Activated CD4-positive, alpha-beta T cell treated with anti-CD3 and anti-CD28 coated beads, Interleukin-2, amount 10 ng/mL, durations not matched to agents 7 days and 5 days (primary cell): ENCODE measurements at regions not wholly inside any gene's neighbourhood (a gene's known extent, or its start where the extent isn't known, plus 50 kb on each side); places are given as distances from the start of the nearest gene placed in this dataset.
"Not testable (repeated sequence)": the region's sequence is repeated elsewhere in the genome, so short reads cannot be mapped to it uniquely, and the experiment has no call there.

Experiments used
- CTCF ChIA-PET: fragments of 350-600 bp; sonication (Branson Sonifier 250); formaldehyde crosslinking; loops from one replicate; lab custom pipeline; 2021; ENCODE audit warnings: antibody characterized with exemption; lab: Charles Lee
- POLR2A ChIA-PET: fragments of 350-600 bp; sonication (Branson Sonifier 250); formaldehyde crosslinking; loops from one replicate; lab custom pipeline; 2021; ENCODE audit warnings: antibody characterized with exemption; lab: Charles Lee
- DNase-seq: peaks from one replicate; pipeline ENCODE4 v3.0.0-alpha.2; 2020
- H3K27ac Mint-ChIP-seq: one replicate; pipeline ENCODE4 v1.8.0; 2021; ENCODE audit warnings: mild to moderate bottlenecking, moderate library complexity, mixed read lengths
- H3K27me3 Mint-ChIP-seq: one replicate; pipeline ENCODE4 v1.8.0; 2021; ENCODE audit warnings: mixed read lengths
- H3K36me3 Mint-ChIP-seq: one replicate; pipeline ENCODE4 v1.8.0; 2021; ENCODE audit warnings: low read depth, mixed read lengths
- H3K4me1 Mint-ChIP-seq: one replicate; pipeline ENCODE4 v1.8.0; 2021; ENCODE audit warnings: mixed read lengths
- H3K4me3 Mint-ChIP-seq: one replicate; pipeline ENCODE4 v1.8.0; 2021; ENCODE audit warnings: mild to moderate bottlenecking, moderate library complexity, mixed read lengths
- H3K9me3 Mint-ChIP-seq: one replicate; pipeline ENCODE4 v1.8.0; 2021; ENCODE audit warnings: mixed read lengths

GRCh38 chr16:21487956-21488355 is 111.4 kb upstream of the METTL9 start:
- CTCF ChIA-PET, H3K4me3 Mint-ChIP-seq, POLR2A ChIA-PET: not testable (repeated sequence)

GRCh38 chr16:21499046-21499445 is 100.3 kb upstream of the METTL9 start:
- H3K9me3 Mint-ChIP-seq, H3K4me3 Mint-ChIP-seq, POLR2A ChIA-PET, DNase-seq, CTCF ChIA-PET, H3K36me3 Mint-ChIP-seq, H3K27me3 Mint-ChIP-seq, H3K27ac Mint-ChIP-seq: not testable (repeated sequence)
- H3K4me1 Mint-ChIP-seq: peaks cover 11% of the 10 kb centered on the region

More at GRCh38 chr16:21487956-21488355, 111.4 kb upstream of the METTL9 start:
- not testable (repeated sequence) for DNase-seq, H3K9me3 Mint-ChIP-seq, H3K36me3 Mint-ChIP-seq, H3K4me1 Mint-ChIP-seq, H3K27ac Mint-ChIP-seq, H3K27me3 Mint-ChIP-seq

- H3K27me3 Mint-ChIP-seq, H3K36me3 Mint-ChIP-seq, POLR2A ChIA-PET, H3K9me3 Mint-ChIP-seq: not testable (repeated sequence)
- Mint-ChIP-seq H3K27ac (peak overlapping the region; percentile 95), H3K4me3 (peak overlapping the region; percentile 86), H3K4me1 (peaks cover 16% of the 10 kb centered on the region)
- CTCF ChIA-PET: interaction anchor here (0.6 kb wide), 1 partner anchor 1163 kb away, joined by 3 read pairs; no protein-coding TSS in a partner anchor
- peak; percentile 79 for DNase-seq
Measured at GRCh38 chr16:21501223-21501868, 98.0 kb upstream of the METTL9 start.

GRCh38 chr16:21501869-21502667 is 97.3 kb upstream of the METTL9 start:
- peak overlapping the region; percentile 95 for H3K27ac Mint-ChIP-seq
- H3K4me3 Mint-ChIP-seq: peak overlapping the region; percentile 86
- CTCF ChIA-PET: interaction anchor here (0.6 kb wide), 1 partner anchor 1163 kb away, joined by 3 read pairs; no protein-coding TSS in a partner anchor
- peaks cover 24% of the 10 kb centered on the region for H3K4me1 Mint-ChIP-seq
- POLR2A ChIA-PET: no interaction called here
- DNase-seq: peak; percentile 90
- H3K36me3 Mint-ChIP-seq: peaks cover 11% of the 10 kb centered on the region
- H3K27me3 Mint-ChIP-seq: no peaks in the 10 kb centered on the region
- no peaks in the 10 kb centered on the region for H3K9me3 Mint-ChIP-seq

GRCh38 chr16:21503574-21503920 is 95.8 kb upstream of the METTL9 start:
- peak overlapping the region; percentile 95 for H3K27ac Mint-ChIP-seq
- H3K9me3 Mint-ChIP-seq, H3K27me3 Mint-ChIP-seq, POLR2A ChIA-PET, CTCF ChIA-PET: not testable (repeated sequence)
- H3K36me3 Mint-ChIP-seq: peaks cover 21% of the 10 kb centered on the region
- peak; percentile 6 for DNase-seq
- H3K4me3 Mint-ChIP-seq: peak overlapping the region; percentile 32
- H3K4me1 Mint-ChIP-seq: peaks cover 38% of the 10 kb centered on the region

GRCh38 chr16:21503941-21504832 is 95.2 kb upstream of the METTL9 start:
- peak overlapping the region; percentile 22 for H3K4me3 Mint-ChIP-seq
- CTCF ChIA-PET: interaction anchor here (0.6 kb wide), 1 partner anchor 105 kb away, joined by 5 read pairs; no protein-coding TSS in a partner anchor
- peak overlapping the region; percentile 95 for H3K27ac Mint-ChIP-seq
- POLR2A ChIA-PET, H3K9me3 Mint-ChIP-seq, H3K27me3 Mint-ChIP-seq: not testable (repeated sequence)
- peaks cover 28% of the 10 kb centered on the region for H3K36me3 Mint-ChIP-seq
- peak; percentile 6 for DNase-seq
- peaks cover 44% of the 10 kb centered on the region for H3K4me1 Mint-ChIP-seq

- H3K27ac Mint-ChIP-seq: peak overlapping the region; percentile 91
- CTCF ChIA-PET: not testable (repeated sequence)
Measured at GRCh38 chr16:21505751-21506520, 93.4 kb upstream of the METTL9 start.

GRCh38 chr16:21506857-21507456 is 92.4 kb upstream of the METTL9 start:
- DNase-seq: peak; percentile 79
- POLR2A ChIA-PET: interaction anchor here (0.6 kb wide), 1 partner anchor 149 kb away, joined by 3 read pairs; no protein-coding TSS in a partner anchor
- H3K27ac Mint-ChIP-seq: peak overlapping the region; percentile 91
- H3K4me1 Mint-ChIP-seq: peaks cover 66% of the 10 kb centered on the region
- not testable (repeated sequence) for H3K27me3 Mint-ChIP-seq, H3K9me3 Mint-ChIP-seq
- H3K4me3 Mint-ChIP-seq: peak overlapping the region; percentile 79
- CTCF ChIA-PET: interaction anchor here (0.9 kb wide), 1 partner anchor 13 kb away, joined by 3 read pairs; no protein-coding TSS in a partner anchor
- peaks cover 39% of the 10 kb centered on the region for H3K36me3 Mint-ChIP-seq

More at GRCh38 chr16:21505751-21506520, 93.4 kb upstream of the METTL9 start:
- H3K36me3 Mint-ChIP-seq: peaks cover 31% of the 10 kb centered on the region
- peak overlapping the region; percentile 79 for H3K4me3 Mint-ChIP-seq
- peaks cover 60% of the 10 kb centered on the region for H3K4me1 Mint-ChIP-seq
- H3K9me3 Mint-ChIP-seq, POLR2A ChIA-PET, H3K27me3 Mint-ChIP-seq: not testable (repeated sequence)
- DNase-seq: peak; percentile 2

- H3K27me3 Mint-ChIP-seq, H3K9me3 Mint-ChIP-seq, DNase-seq: not testable (repeated sequence)
- Mint-ChIP-seq H3K4me3 (peak overlapping the region; percentile 79), H3K36me3 (peaks cover 44% of the 10 kb centered on the region), H3K27ac (peak overlapping the region; percentile 91), H3K4me1 (peaks cover 68% of the 10 kb centered on the region)
- ChIA-PET POLR2A (interaction anchor here (0.6 kb wide), 1 partner anchor 148 kb away, joined by 3 read pairs; no protein-coding TSS in a partner anchor), CTCF (interaction anchor here (0.9 to 1.6 kb wide), 2 partner anchors 10 to 12 kb away, joined by 3 read pairs; no protein-coding TSS in a partner anchor)
Measured at GRCh38 chr16:21507631-21508305, 91.6 kb upstream of the METTL9 start.

GRCh38 chr16:21508661-21509436 is 90.5 kb upstream of the METTL9 start:
- Mint-ChIP-seq H3K36me3 (peaks cover 38% of the 10 kb centered on the region), H3K27ac (peak overlapping the region; percentile 91), H3K4me3 (peak overlapping the region; percentile 79), H3K4me1 (peaks cover 60% of the 10 kb centered on the region)
- CTCF ChIA-PET: interaction anchor here (1.6 kb wide), 1 partner anchor 9 kb away, joined by 3 read pairs; no protein-coding TSS in a partner anchor
- H3K27me3 Mint-ChIP-seq, POLR2A ChIA-PET, H3K9me3 Mint-ChIP-seq, DNase-seq: not testable (repeated sequence)
